HepG2 (cell line): ENCODE measurements at regions not wholly inside any gene's neighbourhood (a gene's known extent, or its start where the extent isn't known, plus 50 kb on each side); places are given as distances from the start of the nearest gene placed in this dataset.

Source experiments
- CHD4 ChIP-seq: fragments of 200-600 bp; sonication (generic); IDR thresholded peaks from 2 replicates; pipeline ENCODE4 v1.7.0; 2017; ENCODE audit warnings: mild to moderate bottlenecking, low read length, borderline replicate concordance
- RAD21 ChIP-seq: fragments of 450-650 bp; formaldehyde crosslinking; IDR thresholded peaks from 2 replicates; pipeline ENCODE4 v1.5.0; 2020; ENCODE audit warnings: mild to moderate bottlenecking
- ZXDC ChIP-seq: sonication (generic); formaldehyde crosslinking; IDR thresholded peaks from 2 replicates; pipeline ENCODE4 v1.5.0; 2020; ENCODE audit warnings: mild to moderate bottlenecking, missing genetic modification reagents

GRCh38 chr2:138962686-138963085 lies 182.5 kb upstream of the NXPH2 start:
- TF ChIP-seq ZXDC (CRISPR knock-in tag) (no peak), CHD4 (no peak), RAD21 (CRISPR knock-in tag) (no peak)
